ENCODE measurements at regions not wholly inside any gene's neighbourhood (a gene's known extent, or its start where the extent isn't known, plus 50 kb on each side); places are given as distances from the start of the nearest gene placed in this dataset.

GRCh38 chr17:77906377-77906871 is 52.1 kb upstream of the TNRC6C start:
- no peak for DNase-seq (ENCODE audit: low read depth)

DNA sequence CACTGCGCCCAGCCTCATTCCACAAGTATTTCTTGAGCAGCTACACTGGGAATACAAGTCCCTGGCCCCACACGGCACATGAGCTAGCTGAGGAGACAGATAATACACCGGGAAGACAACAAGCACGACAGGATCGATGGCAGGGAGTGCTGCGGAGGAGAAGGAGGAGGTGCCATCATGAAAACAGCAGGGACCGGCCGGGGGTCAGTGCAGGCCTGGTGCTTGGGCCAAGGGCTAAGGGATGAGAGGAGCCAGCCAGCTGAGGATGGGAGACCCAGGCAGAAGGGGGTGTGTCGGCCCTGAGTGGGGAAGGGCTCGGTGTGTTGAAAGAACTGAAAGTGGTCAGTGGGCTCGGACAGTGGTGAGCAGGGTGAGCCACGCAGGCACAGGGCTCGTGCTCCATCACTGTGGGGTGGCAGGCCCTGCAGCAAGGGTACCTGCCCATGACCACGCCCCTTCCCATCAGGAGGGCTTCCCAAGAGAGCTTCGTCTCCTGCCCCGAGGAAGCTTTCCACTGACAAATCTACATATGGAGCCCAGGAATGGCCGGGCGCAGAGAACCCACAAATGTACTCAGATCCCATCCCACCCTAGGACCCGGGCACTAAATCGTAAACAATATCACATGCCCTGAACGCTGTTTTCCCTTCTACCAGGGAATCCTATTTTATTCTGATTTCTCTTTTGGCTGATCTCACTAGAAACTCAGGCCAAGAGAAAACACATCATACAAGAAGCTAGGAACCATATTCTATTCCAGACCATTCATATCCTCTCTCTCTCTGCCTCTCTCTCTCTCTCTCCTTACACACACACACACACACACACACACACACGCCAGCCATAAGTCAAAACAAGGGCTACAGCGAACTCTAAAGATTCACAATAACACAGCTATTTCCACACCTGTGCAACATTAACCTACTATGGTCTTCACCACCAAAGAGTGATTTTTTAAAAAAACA is 50.7 kb upstream of the TNRC6C start:
- no peak for DNase-seq (ENCODE audit: low read depth)

DNA sequence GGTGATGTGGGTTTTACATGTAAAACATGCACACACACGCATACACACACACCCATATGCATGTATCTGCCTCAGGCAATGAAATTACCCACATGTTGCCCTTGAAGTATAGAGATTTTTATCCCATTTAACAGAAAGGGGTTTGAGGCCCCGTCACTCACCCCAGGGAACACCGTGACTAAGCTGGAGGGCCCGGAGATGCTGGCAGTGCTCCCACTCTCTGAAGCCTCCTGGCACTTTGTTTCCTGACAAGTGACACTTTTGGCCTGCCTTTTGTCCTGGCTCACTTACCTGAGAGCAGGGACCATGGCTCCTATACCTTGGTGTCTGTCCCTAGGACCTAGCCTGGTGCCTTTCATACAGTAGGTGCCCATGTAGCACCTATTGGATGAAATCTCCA is 50.0 kb upstream of the TNRC6C start:
- DNase-seq (ENCODE audit: low read depth): no peak

Measured in T follicular helper cell (primary cell).